ENCODE measurements at regions not wholly inside any gene's neighbourhood (a gene's known extent, or its start where the extent isn't known, plus 50 kb on each side); places are given as distances from the start of the nearest gene placed in this dataset.

DNA sequence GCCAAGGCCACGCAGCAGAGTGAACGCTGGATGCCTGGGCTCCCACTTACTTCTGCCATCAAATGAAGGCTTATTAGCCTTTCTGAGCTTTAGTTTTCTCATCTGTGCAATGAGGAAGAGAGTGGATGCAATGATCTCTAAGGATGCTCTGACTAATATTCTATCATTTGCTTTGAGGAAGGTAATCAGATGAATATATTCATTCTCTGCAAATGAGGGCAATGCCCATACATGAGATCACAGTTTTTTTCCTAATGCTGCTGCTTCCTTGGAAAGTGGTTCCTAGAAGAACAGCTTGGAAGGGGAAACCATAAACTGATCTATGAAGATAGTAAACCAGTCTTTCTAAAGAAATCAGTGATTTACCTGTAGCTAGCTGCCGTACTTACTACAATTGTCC lies 152.4 kb downstream of the NSG2 start:
- TF ChIP-seq TAF1 (IDR thresholded peaks at IDR 0.05; ENCODE audit: borderline replicate concordance, low read depth, low read length): no peak
- no peak for TF ChIP-seq POLR2A (IDR thresholded peaks at IDR 0.05; ENCODE audit: low read depth, low read length)

Data from GM12892 (cell line).